ENCODE measurements at regions not wholly inside any gene's neighbourhood (a gene's known extent, or its start where the extent isn't known, plus 50 kb on each side); places are given as distances from the start of the nearest gene placed in this dataset.

- TF ChIP-seq CEBPZ (IDR thresholded peaks at IDR 0.05; ENCODE audit: borderline replicate concordance, low read depth, low read length) (no peak), ATF2 (CRISPR knock-in tag; IDR thresholded peaks at IDR 0.05) (no peak), ARHGAP35 (IDR thresholded peaks at IDR 0.05; ENCODE audit: partially characterized antibody) (no peak), CEBPB (tag; IDR thresholded peaks at IDR 0.05) (no peak)
Observed at GRCh38 chr15:70475921-70476320, 287.4 kb downstream of the UACA start (continued).

DNA sequence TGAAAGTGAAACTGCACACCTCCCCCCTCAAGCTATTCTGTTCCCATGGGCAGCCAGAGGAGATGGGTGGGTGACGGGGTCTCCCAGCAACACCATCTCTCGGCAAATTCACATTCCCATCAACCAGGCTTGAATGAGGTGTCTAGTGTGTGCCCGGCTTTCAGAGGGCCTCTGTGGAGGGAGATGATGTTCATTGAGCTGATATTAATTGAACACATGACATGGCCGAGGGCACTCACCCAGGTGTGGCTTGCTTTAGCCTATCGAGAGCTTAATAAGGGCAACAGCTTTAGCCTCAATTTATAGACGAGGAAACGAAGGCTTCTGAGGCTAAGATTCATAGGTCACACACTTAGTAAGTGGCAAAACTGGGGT, 288.0 kb downstream of the UACA start:
- Histone ChIP-seq H3K27me3 (ENCODE audit: control insufficient read depth in 2 of 2, insufficient read depth in 2 of 2, low read length in 2 of 2) (peaks cover 28 to 70% of the 10 kb centered on the region in 2 experiments), H3K79me2 (ENCODE audit: control insufficient read depth, insufficient read depth, low read length) (no peaks in the 10 kb centered on the region), H3K36me3 (ENCODE audit: control insufficient read depth, insufficient read depth, low read length) (no peaks in the 10 kb centered on the region), H3K4me2 (ENCODE audit: insufficient read depth, low read length) (no peak overlapping the region), H4K20me1 (replicated peaks; ENCODE audit: control insufficient read depth, insufficient read depth, low read length) (no peaks in the 10 kb centered on the region), H3K9me3 (replicated peaks; ENCODE audit: control insufficient read depth, insufficient read depth, low read depth, low read length) (no peaks in the 10 kb centered on the region), H3K4me3 (no peak overlapping the region), H3K27ac (ENCODE audit: extremely low read depth, low read depth, low read length) (no peak overlapping the region), H3K4me1 (replicated peaks in 1 of 2; ENCODE audit: control insufficient read depth in 2 of 2, insufficient read depth in 2 of 2, low read length in 2 of 2) (peaks cover 0 to 12% of the 10 kb centered on the region in 2 experiments; a peak in 3 of 5 replicates), H2AFZ (ENCODE audit: low read depth, low read length) (no peak overlapping the region), H3K9me1 (ENCODE audit: control insufficient read depth, insufficient read depth, low read length) (no peaks in the 10 kb centered on the region), H3K9ac (ENCODE audit: insufficient read depth in 1 of 2, low read depth in 2 of 2, low read length in 2 of 2) (no peak overlapping the region)
- DNase-seq (ENCODE audit: extremely low read depth in 1 of 4, low spot score in 3 of 4) (no peak), ATAC-seq (no peak), FAIRE-seq (no peak)
- ChIA-PET POLR2A (interaction anchor here (0.8 to 1.8 kb wide), 2 partner anchors 9 to 12 kb away, joined by 4 to 6 read pairs; no protein-coding TSS in a partner anchor), CTCF (ENCODE audit: low intra/inter-chr PET ratio) (no interaction called here)
- BruUV-seq (replicated peaks): no TSS peak
- in situ Hi-C loops (cut with MboI) (loop anchor here (25.0 kb wide), 1 partner anchor 738 kb away; no protein-coding TSS in a partner anchor), intact Hi-C loops (cut with micrococcal nuclease) (no loop called here)
- no peak for TF ChIP-seq ZNF830 (CRISPR knock-in tag; IDR thresholded peaks at IDR 0.05)
- WGBS (ENCODE audit: insufficient coverage, low coverage, missing lambda C conversion rate): 1% methylated on average over 7 of the region's 7 CpGs
